ENCODE measurements at regions not wholly inside any gene's neighbourhood (a gene's known extent, or its start where the extent isn't known, plus 50 kb on each side); places are given as distances from the start of the nearest gene placed in this dataset.

DNA sequence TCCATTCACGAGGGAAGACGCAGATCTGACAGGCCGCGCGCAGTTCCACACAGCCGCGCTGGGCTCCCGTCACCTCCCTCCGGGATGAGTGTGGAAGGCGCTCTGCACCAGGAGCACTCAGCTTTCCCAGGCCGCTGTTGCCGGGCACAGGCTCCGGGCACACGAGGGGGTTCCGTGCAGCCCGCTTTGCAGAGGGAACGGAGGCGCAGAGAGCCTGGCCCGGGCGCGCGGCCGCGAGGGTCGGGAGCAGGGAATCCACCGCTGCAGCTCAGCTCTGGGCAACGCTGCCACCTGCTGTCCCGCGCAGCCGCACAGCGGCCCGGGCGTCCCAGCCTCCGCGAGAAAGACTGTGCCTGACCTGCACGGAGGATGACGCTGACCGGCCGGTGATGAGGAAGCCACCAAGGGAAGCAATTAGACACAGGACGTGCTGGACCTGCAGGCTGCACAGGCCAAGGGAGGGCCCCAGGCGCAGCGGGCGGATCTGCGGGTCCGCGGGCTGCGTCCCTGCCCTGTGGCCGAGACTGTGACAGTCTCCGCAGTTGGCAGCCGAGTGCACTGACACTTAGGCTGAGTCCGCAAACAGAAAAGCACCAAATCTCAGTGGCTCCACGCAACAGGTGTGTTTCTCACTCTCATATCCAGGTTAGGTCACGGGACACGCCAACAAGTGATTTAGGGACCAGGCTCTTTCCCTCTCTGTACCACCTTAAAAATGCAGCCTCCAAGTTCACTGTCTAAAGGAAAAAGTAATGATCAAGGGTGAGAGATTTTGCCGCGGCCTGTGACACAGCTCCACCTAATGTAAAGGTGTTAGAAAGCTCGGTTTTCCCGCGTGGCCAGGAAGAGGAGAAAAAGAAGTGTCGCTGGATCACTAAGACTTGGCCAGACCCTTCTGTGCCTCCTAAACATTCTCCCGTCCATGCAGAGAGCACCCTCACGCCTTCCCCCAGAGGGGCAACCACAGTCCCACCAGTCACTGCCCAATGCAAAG is 94.5 kb downstream of the SEC61G start:
- H3K4me1 Mint-ChIP-seq (ENCODE audit: low read depth), result peaks cover 7% of the 10 kb centered on the region
- DNase-seq (peak; percentile 23), ATAC-seq (peak; percentile 68)
- H3K9me3 Mint-ChIP-seq (ENCODE audit: insufficient read depth), result no peaks in the 10 kb centered on the region
- no peak overlapping the region for H3K27ac Mint-ChIP-seq
- POLR2A ChIA-PET, result no interaction called here
- peaks cover 23% of the 10 kb centered on the region for H3K27me3 Mint-ChIP-seq (ENCODE audit: low read depth)
- CTCF ChIA-PET, result no interaction called here
- no peaks in the 10 kb centered on the region for H3K36me3 Mint-ChIP-seq (ENCODE audit: low read depth)
- H3K4me3 Mint-ChIP-seq, result no peak overlapping the region

DNA sequence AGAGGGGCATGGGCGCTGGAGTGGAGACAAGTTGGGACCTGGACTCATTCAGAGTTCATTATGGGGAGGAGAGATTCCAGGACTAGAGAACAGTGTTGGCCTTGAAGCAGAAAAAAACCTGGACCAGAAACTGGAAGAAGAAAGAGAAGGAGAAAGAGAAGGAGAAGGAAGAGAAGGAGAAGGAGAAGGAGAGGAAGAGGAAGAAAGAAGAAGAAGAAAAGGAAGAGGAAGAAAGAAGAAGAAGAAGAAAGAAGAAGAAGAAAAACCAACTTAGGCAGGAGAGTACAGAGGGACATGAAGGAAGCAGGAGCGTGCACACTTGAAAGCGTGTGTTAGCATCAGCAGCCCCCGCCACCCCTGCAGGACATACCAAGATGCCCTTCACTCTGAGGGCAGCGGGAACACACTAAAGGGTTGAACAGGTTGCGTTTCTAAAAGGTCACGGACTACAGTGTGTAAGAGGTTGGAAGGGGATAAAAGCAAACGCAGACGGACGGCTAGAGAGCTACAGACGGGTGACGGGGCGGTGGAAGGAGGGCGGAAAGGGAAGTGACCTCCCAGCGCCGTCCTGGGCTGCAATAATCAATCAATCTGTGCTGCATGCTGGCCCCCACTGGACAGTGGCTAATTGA is 95.3 kb downstream of the SEC61G start:
- no peaks in the 10 kb centered on the region for H3K9me3 Mint-ChIP-seq (ENCODE audit: insufficient read depth)
- CTCF ChIA-PET, result no interaction called here
- H3K36me3 Mint-ChIP-seq (ENCODE audit: low read depth), result no peaks in the 10 kb centered on the region
- H3K4me1 Mint-ChIP-seq (ENCODE audit: low read depth), result peaks cover 7% of the 10 kb centered on the region
- POLR2A ChIA-PET, result no interaction called here
- H3K4me3 Mint-ChIP-seq, result no peak overlapping the region
- peaks cover 23% of the 10 kb centered on the region for H3K27me3 Mint-ChIP-seq (ENCODE audit: low read depth)
- DNase-seq (no peak), ATAC-seq (no peak)
- H3K27ac Mint-ChIP-seq, result no peak overlapping the region

DNA sequence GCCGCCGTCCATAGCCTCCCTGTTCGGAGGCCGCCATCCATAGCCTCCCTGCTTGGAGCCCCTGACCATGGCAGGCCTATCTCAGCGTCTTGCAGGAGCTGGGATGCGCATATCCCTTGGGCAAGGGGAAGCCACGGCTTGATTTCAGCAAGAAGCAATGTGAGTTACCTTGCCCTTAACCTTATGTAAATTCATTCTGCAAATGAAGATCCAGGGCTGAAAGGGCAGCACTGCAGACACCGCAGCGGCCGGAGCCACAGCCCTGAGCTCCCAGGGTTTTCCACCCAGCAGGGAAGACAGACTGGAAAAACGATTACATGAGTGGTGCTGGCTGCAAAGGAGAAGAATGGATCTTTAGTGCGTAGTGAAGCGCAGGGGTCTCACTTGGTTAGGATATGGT is 95.8 kb downstream of the SEC61G start:
- H3K27me3 Mint-ChIP-seq (ENCODE audit: low read depth), result peaks cover 23% of the 10 kb centered on the region
- ATAC-seq, result no peak
- ChIA-PET POLR2A (no interaction called here), CTCF (no interaction called here)
- H3K36me3 Mint-ChIP-seq (ENCODE audit: low read depth), result no peaks in the 10 kb centered on the region
- DNase-seq, result no peak
- no peaks in the 10 kb centered on the region for H3K9me3 Mint-ChIP-seq (ENCODE audit: insufficient read depth)
- no peak overlapping the region for H3K27ac Mint-ChIP-seq
- H3K4me3 Mint-ChIP-seq, result no peak overlapping the region
- peaks cover 7% of the 10 kb centered on the region for H3K4me1 Mint-ChIP-seq (ENCODE audit: low read depth)

DNA sequence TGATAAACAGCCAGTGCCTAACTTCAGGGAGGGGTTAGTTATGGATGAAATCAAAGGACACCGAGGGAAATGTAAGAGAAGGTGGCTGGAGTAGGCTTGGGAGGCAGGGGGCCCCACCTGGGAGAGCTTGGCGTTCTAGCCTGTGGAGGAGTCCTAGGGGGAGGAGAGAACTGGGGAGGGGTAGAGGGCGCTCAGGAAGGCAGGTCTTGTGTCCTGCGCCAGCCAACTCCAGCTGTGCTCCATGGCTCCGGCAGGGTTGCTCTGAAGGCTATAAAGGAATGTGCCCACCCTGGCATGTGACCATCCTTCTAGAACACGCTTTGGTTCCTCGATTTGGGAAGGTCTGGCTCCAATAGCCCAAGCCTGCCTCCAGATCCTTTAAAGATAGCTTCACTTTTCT is 96.3 kb downstream of the SEC61G start:
- H3K27ac Mint-ChIP-seq, result no peak overlapping the region

DNA sequence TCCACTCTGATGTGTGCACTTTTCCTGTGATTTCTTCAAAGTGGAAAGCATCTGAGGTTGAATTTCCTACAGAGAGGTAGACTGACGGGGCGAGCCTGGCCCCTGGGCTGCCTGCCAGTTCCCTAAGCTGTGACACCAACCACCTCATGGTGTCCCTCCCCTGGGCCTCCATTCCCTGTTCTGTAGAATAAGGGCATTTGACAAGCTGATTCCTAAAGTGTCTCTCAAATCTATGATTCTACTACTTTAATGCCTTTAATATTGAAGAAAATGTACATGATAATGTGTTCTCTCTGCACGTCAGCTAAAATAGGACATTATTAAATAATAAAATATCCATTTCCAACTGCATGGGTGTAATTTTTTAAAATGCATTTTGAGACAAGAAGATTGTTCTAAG is 105.1 kb downstream of the SEC61G start:
- no peaks in the 10 kb centered on the region for H3K27me3 Mint-ChIP-seq (ENCODE audit: low read depth)
- H3K36me3 Mint-ChIP-seq (ENCODE audit: low read depth), result no peaks in the 10 kb centered on the region
- no peaks in the 10 kb centered on the region for H3K9me3 Mint-ChIP-seq (ENCODE audit: insufficient read depth)
- CTCF ChIA-PET, result no interaction called here
- POLR2A ChIA-PET, result no interaction called here
- DNase-seq, result no peak
- no peak for ATAC-seq
- no peak overlapping the region for H3K4me3 Mint-ChIP-seq
- H3K27ac Mint-ChIP-seq, result no peak overlapping the region
- H3K4me1 Mint-ChIP-seq (ENCODE audit: low read depth), result no peaks in the 10 kb centered on the region

More for the DNA sequence above, 96.3 kb downstream of the SEC61G start:
- H3K4me3 Mint-ChIP-seq, result no peak overlapping the region
- CTCF ChIA-PET, result no interaction called here
- POLR2A ChIA-PET, result no interaction called here
- DNase-seq (no peak), ATAC-seq (no peak)
- no peaks in the 10 kb centered on the region for H3K9me3 Mint-ChIP-seq (ENCODE audit: insufficient read depth)
- no peaks in the 10 kb centered on the region for H3K36me3 Mint-ChIP-seq (ENCODE audit: low read depth)
- peaks cover 23% of the 10 kb centered on the region for H3K27me3 Mint-ChIP-seq (ENCODE audit: low read depth)
- peaks cover 7% of the 10 kb centered on the region for H3K4me1 Mint-ChIP-seq (ENCODE audit: low read depth)

DNA sequence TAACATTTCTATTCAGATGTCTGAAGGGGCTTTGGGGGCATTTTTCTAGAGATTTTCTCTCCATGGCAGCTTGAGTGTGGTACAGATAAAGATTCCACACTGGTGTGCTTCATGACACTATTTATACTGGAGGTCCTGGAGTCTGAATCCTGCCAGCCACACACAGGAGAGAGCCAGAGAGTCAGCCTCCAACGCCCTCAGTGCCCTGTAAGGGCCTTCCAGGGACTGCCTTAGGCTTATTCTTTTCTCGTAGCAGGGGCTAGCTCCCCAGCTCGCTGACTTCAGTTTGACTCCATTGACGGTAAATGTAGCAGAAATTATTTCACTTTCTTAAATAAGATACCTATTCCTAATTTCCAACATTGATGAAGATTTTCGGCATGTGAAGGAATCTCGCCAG is 100.9 kb downstream of the VSTM2A start:
- Mint-ChIP-seq H3K4me3 (no peak overlapping the region), H3K9me3 (ENCODE audit: insufficient read depth) (peaks cover 7% of the 10 kb centered on the region), H3K4me1 (ENCODE audit: low read depth) (no peaks in the 10 kb centered on the region), H3K27me3 (ENCODE audit: low read depth) (no peaks in the 10 kb centered on the region), H3K27ac (no peak overlapping the region), H3K36me3 (ENCODE audit: low read depth) (no peaks in the 10 kb centered on the region)
- POLR2A ChIA-PET, result no interaction called here
- no peak for ATAC-seq
- DNase-seq, result no peak
- CTCF ChIA-PET, result no interaction called here

DNA sequence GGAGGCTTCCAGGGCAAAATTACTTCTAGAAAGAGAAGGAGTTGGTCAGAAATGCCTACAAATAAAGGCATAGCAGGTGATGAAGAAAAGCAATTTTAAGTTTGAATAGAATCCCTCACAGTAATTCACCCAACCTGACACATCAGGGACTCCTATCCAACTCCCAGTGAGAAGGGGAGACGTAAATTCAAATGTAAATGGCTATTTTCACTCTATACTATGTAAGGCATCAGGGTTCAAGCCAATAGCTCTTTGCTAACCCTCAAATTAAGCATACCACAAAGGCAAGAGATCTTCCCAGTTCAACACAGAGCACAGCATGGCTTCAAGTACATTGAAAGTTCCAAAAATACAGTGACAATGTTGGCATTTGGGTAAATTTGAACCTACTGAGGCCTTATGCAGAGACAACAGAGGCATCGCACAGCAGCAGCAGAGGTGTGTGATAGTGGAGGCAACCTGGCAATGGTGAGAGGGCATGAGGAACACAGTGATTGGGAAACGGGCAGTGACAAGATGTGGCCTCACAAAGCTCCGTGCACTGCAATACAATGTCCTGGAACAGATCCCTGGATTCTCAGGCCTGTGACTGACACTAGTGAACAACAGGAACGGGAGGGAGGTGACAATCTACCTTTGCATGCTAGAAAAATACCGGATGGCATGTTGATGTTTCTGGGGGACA is 95.7 kb downstream of the VSTM2A start:
- Mint-ChIP-seq H3K27me3 (ENCODE audit: low read depth) (no peaks in the 10 kb centered on the region), H3K9me3 (ENCODE audit: insufficient read depth) (peaks cover 7% of the 10 kb centered on the region), H3K36me3 (ENCODE audit: low read depth) (no peaks in the 10 kb centered on the region), H3K4me1 (ENCODE audit: low read depth) (no peaks in the 10 kb centered on the region), H3K27ac (no peak overlapping the region), H3K4me3 (no peak overlapping the region)
- ATAC-seq (no peak), DNase-seq (no peak)
- POLR2A ChIA-PET, result no interaction called here
- CTCF ChIA-PET, result no interaction called here

DNA sequence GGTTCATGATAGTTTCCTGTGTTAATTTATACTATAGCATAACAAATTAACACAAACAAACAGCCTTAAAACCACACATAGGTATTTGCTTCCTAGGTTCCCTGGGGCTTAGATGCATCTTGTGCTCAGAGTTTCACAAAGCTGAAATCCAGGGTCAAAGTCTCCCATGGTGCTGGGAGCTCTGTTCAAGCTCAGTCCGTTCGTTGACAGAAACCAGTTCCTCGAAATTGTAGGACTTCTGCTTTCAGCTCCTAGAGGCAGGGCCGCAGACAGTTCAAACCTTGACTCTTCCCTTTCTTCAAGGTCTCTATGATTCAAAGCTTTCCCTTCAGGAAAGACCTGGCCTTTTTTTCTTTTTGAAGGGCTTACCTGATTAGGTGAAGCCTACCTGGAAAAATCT is 90.5 kb downstream of the VSTM2A start:
- ATAC-seq (no peak), DNase-seq (no peak)
- H3K9me3 Mint-ChIP-seq (ENCODE audit: insufficient read depth), result peaks cover 3% of the 10 kb centered on the region
- POLR2A ChIA-PET, result no interaction called here
- CTCF ChIA-PET, result no interaction called here
- no peaks in the 10 kb centered on the region for H3K27me3 Mint-ChIP-seq (ENCODE audit: low read depth)
- no peak overlapping the region for H3K27ac Mint-ChIP-seq
- no peaks in the 10 kb centered on the region for H3K36me3 Mint-ChIP-seq (ENCODE audit: low read depth)
- no peaks in the 10 kb centered on the region for H3K4me1 Mint-ChIP-seq (ENCODE audit: low read depth)
- no peak overlapping the region for H3K4me3 Mint-ChIP-seq

DNA sequence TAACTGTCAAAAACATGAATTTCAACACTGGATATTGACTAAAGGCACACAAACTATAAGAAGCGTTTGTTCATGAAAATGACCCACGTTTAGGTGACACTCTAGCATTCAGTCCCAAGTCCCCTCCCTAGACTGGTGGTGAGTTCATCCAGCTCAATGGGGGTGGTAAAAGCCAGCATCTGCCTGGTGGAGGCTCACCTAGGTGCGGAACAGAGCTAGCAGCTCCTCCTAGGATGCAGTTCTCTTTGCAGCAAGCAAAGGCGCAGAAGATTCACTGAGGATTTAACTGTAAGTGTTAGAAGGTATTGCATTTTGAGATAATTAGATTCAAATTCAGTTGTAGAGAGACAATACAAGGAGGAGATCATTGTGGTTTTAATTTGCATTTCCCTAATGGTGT is 87.6 kb downstream of the VSTM2A start:
- ChIA-PET POLR2A (no interaction called here), CTCF (no interaction called here)
- no peaks in the 10 kb centered on the region for H3K4me1 Mint-ChIP-seq (ENCODE audit: low read depth)
- no peaks in the 10 kb centered on the region for H3K36me3 Mint-ChIP-seq (ENCODE audit: low read depth)
- no peaks in the 10 kb centered on the region for H3K27me3 Mint-ChIP-seq (ENCODE audit: low read depth)
- no peak overlapping the region for H3K4me3 Mint-ChIP-seq
- no peak for ATAC-seq
- no peak for DNase-seq
- H3K9me3 Mint-ChIP-seq (ENCODE audit: insufficient read depth), result peaks cover 3% of the 10 kb centered on the region
- H3K27ac Mint-ChIP-seq, result no peak overlapping the region

DNA sequence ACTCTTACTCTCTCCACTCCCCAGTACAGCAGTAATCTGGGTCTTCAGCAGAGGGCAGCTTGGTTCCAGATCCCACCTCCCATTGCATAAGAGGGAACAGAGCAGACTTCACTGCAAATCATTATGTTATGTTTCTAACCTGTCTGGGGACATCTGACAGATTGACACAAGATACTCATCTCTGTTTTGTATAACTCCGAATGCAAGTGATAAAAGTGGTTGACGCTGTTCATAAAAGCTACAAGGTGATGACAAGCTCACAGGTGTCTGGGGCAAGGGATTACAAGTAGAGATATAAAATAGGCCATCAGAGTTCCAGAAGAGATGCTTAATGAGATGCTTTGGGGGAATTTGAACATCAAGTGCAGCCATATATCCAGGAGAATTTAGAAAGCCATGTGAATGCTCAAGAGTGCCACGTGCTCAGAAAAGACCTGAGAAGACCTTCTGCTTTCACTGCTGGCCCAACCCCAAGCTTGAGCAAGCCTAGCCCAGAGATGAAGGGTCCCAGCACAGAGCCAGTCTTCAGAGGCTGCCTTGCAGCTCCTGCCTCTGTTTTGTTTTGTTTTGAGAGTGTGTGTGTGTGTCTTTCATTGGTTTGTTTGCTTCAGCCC is 80.6 kb downstream of the VSTM2A start:
- Mint-ChIP-seq H3K27ac (no peak overlapping the region), H3K9me3 (ENCODE audit: insufficient read depth) (peaks cover 3% of the 10 kb centered on the region), H3K36me3 (ENCODE audit: low read depth) (no peaks in the 10 kb centered on the region), H3K27me3 (ENCODE audit: low read depth) (no peaks in the 10 kb centered on the region), H3K4me3 (no peak overlapping the region), H3K4me1 (ENCODE audit: low read depth) (no peaks in the 10 kb centered on the region)
- ATAC-seq (no peak), DNase-seq (no peak)
- CTCF ChIA-PET, result no interaction called here
- POLR2A ChIA-PET, result no interaction called here
